Sigmoid colon (tissue), 6 donors: ENCODE measurements at regions not wholly inside any gene's neighbourhood (a gene's known extent, or its start where the extent isn't known, plus 50 kb on each side); places are given as distances from the start of the nearest gene placed in this dataset.
"Not testable (repeated sequence)": the region's sequence is repeated elsewhere in the genome, so short reads cannot be mapped to it uniquely, and the experiment has no call there.

Experiments
- DNase-seq: peaks from one replicate; pipeline ENCODE4 v3.0.0-alpha.2; 2019
- H3K27ac ChIP-seq, 4 donors: fragments of 200-600 bp; sonication (generic); one replicate each; pipeline ENCODE4 v1.5.1; 2016 to 2019; ENCODE audit warnings: mild to moderate bottlenecking in 1 of 4
- H3K27me3 ChIP-seq, 3 donors: fragments of 200-600 bp; sonication (generic); one replicate each; pipeline ENCODE4 v1.5.1; 2019; ENCODE audit warnings: mild to moderate bottlenecking in 1 of 3
- H3K36me3 ChIP-seq, 4 donors: fragments of 200-600 bp; sonication (generic); one replicate each; pipeline ENCODE4 v1.5.1; 2016 to 2019
- H3K4me1 ChIP-seq, 4 donors: fragments of 200-600 bp; sonication (generic); one replicate each; pipeline ENCODE4 v1.5.1; 2017 to 2019
- H3K4me3 ChIP-seq, 4 donors: fragments of 200-600 bp; sonication (generic); one replicate each; pipeline ENCODE4 v1.5.1; 2017 to 2019; ENCODE audit warnings: mild to moderate bottlenecking in 2 of 4, moderate library complexity in 1 of 4
- H3K9me3 ChIP-seq, 4 donors: fragments of 200-600 bp in 3 of 4; sonication (generic) in 3 of 4; one replicate each; pipeline versions ENCODE4 v1.5.1 to v1.6.1; 2013 to 2019
- EP300 ChIP-seq, 4 donors: sonication (generic); formaldehyde crosslinking; IDR thresholded peaks; one replicate each; pipeline ENCODE4 v1.6.1; 2017; ENCODE audit warnings: antibody characterized with exemption in 4 of 4
- POLR2A ChIP-seq, 2 donors: fragments of 450-650 bp; IDR thresholded peaks; one replicate each; pipeline ENCODE4 v1.6.1; 2016; ENCODE audit warnings: antibody characterized with exemption in 2 of 2, mild to moderate bottlenecking in 2 of 2, moderate library complexity in 2 of 2
- POLR2AphosphoS5 ChIP-seq, 4 donors: sonication (generic); formaldehyde crosslinking; IDR thresholded peaks; one replicate each; pipeline ENCODE4 v1.6.1; 2017; ENCODE audit warnings: antibody characterized with exemption in 4 of 4
- WGBS, 2 donors: extraction: QIAGEN DNeasy Blood & Tissue Kit; methylation state at CpG; one replicate each; pipeline ENCODE4 v1.1.7; 2013; 5-methylcytosine and 5-hydroxymethylcytosine counted together
- intact Hi-C: fragments of 100-400 bp; cut with DNase I; formaldehyde crosslinking; loops from one replicate; pipeline ENCODE4 v1.15.1; 2023
- TF ChIP-seq, protein P1 (sequence below), 4 experiments: fragments of 450-650 bp in 3 of 4; fragments of 200-600 bp in 1 of 4; IDR thresholded peaks; one replicate each; pipeline ENCODE4 v1.5.1; 2016 to 2019; ENCODE audit warnings: antibody characterized with exemption in 4 of 4, mild to moderate bottlenecking in 3 of 4, moderate library complexity in 2 of 4
- donor health status: healthy with polysubstance abuse.
- donor health status: healthy.

DNA sequence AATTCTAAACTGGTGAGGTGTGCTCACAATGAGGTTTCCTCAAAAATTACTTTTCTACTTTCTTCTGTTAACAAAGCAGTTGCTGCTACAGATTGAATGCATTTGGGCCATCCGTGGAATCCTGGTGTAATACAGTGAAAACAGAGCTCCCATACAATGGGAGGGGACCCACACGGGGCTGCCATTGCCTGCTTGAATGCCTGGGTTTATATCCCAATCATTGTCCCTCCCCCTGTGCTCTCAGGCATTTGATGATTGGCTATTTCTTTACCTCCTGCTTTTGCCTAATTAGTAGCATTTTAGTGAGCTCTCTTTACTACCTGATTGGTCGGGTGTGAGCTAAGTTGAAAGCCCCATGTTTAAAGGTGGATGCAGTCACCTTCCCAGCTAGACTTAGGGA, 52.9 kb upstream of the CSF1 start:
- H3K9me3 ChIP-seq, H3K27me3 ChIP-seq, DNase-seq, H3K4me3 ChIP-seq, H3K4me1 ChIP-seq, H3K36me3 ChIP-seq, H3K27ac ChIP-seq, intact Hi-C loops: not testable (repeated sequence)
- 76 to 80% methylated on average over 3 of the region's 3 CpGs for WGBS, 2 donors

DNA sequence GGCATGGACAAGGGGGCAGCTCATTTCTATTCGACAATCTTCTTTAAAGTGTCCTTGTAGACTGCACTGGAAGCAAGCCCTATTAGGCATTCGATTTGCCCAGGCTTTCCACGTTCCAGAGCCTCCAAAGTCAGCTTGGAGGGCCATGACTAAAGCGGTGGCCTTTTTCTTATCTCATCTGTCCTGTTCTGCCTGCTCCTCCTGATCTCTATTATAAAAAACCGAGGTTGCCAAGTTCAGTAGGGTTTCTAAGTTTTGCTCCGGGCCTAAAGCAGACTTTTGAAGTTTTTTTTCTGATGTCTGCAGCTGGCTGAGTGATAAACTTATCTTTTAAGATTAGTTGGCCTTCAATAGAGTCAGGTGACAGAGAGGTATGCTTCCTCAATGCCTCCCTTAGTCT, 54.7 kb upstream of the CSF1 start:
- H3K36me3 ChIP-seq, intact Hi-C loops, H3K4me3 ChIP-seq, H3K27ac ChIP-seq, H3K27me3 ChIP-seq, DNase-seq, H3K9me3 ChIP-seq, H3K4me1 ChIP-seq: not testable (repeated sequence)
- WGBS, 2 donors: 64 to 81% methylated on average over 6 of the region's 6 CpGs

DNA sequence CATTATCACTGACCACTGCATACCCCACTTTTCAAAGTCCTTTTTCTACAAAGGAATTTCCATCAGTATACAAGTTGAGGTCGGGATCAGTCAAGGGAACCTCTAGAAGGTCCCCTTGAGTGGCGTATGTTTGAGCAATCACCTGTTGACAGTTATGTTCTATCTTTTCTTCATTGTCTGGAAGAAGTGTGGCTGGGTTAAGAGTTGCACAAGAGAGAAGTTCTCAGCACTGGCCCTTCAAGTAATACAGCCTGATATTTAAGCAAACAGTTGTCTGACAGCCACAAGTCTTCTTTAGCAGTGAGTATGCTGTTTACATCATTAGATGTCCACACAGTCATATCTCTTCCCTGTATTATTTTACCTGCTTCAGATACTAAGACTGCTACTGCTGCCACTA, 56.7 kb upstream of the CSF1 start:
- WGBS, 2 donors: 88 to 91% methylated on average over 2 of the region's 2 CpGs
- H3K4me1 ChIP-seq, H3K9me3 ChIP-seq, intact Hi-C loops, H3K27me3 ChIP-seq, DNase-seq, H3K4me3 ChIP-seq, H3K27ac ChIP-seq, H3K36me3 ChIP-seq: not testable (repeated sequence)

DNA sequence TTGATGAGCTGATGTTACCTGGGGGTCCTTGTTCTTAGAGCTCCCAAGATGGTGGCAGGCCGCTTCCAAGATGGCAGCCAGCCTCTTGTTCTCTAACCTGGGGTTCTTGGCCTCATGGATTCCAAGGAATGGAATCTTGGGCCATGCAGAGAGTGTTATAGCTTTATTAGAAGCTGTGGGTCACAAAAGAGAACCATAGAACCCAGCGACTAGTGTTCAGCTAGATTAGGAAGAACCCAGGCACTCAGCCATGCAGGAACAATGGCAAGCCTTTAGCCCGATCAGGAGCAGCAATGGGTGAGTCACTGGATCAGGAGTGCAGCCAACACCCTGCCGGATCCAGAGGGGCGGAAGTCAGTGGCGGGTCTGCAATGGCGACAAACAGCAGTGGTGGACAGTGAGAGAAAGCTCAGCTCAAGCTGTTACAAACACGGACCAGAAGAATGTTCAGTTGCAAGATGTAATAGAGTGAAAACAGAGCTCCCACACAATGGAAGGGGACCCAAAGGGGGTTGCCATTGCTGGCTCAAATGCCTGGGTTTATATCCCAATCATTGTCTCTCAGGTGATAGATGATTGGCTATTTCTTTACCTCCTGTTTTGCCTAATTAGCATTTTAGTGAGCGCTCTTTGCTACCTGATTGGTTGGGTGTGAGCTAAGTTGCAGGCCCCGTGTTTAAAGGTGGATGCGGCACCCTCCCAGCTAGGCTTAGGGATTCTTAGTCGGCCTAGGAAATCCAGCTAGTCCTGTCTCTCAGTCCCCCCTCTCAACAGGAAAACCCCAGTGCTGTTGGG, 58.2 kb upstream of the CSF1 start:
- H3K9me3 ChIP-seq, H3K27me3 ChIP-seq, H3K4me1 ChIP-seq, H3K36me3 ChIP-seq, intact Hi-C loops, H3K4me3 ChIP-seq: not testable (repeated sequence)
- WGBS, 2 donors: 84 to 85% methylated on average over 12 of the region's 12 CpGs
- H3K27ac ChIP-seq: peak overlapping the region in 1 of 4 donors; percentile 17
- peak; percentile 68 for DNase-seq

DNA sequence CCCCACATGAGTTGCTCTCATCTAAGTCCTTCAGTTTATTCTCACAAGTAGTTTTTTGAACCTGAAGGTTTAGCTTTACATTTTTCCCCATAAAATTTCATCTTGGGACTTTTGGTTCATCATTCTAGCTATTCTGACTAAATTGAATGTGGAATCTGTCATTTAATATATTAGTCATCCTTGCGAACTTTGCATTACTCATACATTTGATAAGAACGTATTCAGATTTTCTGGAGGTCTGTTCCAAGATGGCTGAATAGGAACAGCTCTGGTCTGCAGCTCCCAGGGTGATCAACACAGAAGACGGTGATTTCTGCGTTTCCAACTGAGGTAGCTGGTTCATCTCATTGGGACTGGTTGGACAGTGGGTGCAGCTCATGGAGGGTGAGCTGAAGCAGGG, 59.8 kb upstream of the CSF1 start:
- TF ChIP-seq POLR2A (IDR thresholded peaks at IDR 0.05) (no peak), POLR2AphosphoS5 (IDR thresholded peaks at IDR 0.05) (no peak), EP300 (IDR thresholded peaks at IDR 0.05) (no peak)
- TF ChIP-seq, protein P1, sequence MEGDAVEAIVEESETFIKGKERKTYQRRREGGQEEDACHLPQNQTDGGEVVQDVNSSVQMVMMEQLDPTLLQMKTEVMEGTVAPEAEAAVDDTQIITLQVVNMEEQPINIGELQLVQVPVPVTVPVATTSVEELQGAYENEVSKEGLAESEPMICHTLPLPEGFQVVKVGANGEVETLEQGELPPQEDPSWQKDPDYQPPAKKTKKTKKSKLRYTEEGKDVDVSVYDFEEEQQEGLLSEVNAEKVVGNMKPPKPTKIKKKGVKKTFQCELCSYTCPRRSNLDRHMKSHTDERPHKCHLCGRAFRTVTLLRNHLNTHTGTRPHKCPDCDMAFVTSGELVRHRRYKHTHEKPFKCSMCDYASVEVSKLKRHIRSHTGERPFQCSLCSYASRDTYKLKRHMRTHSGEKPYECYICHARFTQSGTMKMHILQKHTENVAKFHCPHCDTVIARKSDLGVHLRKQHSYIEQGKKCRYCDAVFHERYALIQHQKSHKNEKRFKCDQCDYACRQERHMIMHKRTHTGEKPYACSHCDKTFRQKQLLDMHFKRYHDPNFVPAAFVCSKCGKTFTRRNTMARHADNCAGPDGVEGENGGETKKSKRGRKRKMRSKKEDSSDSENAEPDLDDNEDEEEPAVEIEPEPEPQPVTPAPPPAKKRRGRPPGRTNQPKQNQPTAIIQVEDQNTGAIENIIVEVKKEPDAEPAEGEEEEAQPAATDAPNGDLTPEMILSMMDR (IDR thresholded peaks at IDR 0.05): no peak
- intact Hi-C loops: no loop called here
- Histone ChIP-seq H3K4me1 (peaks cover 0 to 6% (median 0%) of the 10 kb centered on the region in 4 donors), H3K27me3 (no peaks in the 10 kb centered on the region), H3K36me3 (no peaks in the 10 kb centered on the region), H3K27ac (no peak overlapping the region), H3K9me3 (no peaks in the 10 kb centered on the region), H3K4me3 (no peak overlapping the region)
- DNase-seq: no peak
- WGBS, 2 donors: 89 to 95% methylated on average over 4 of the region's 4 CpGs

DNA sequence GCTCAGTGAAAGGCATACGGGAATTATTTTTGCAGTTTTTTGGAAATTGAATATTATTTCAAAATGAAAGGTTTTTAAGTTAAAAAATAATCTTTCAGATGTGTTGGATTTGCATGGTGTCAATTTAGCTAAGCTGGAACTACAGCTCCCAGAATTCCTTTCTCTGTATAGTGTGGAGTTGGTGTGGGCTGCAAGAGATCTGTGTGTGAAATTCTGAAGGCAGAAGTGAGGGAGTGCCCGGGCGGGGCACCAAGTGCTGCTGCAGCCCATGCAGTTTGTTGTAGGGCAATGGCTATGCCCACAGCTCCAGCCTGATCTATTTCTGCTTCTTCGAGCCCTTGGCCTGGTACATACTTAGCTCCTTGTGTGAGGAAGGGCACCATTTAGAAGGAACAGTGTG, 60.5 kb upstream of the CSF1 start:
- intact Hi-C loops: no loop called here
- H3K4me3 ChIP-seq: no peak overlapping the region
- WGBS, 2 donors: 61 to 79% methylated on average over 4 of the region's 4 CpGs
- DNase-seq: no peak
- no peak overlapping the region for H3K27ac ChIP-seq
- no peaks in the 10 kb centered on the region for H3K36me3 ChIP-seq
- no peak for TF ChIP-seq POLR2AphosphoS5 (IDR thresholded peaks at IDR 0.05)
- no peak for TF ChIP-seq EP300 (IDR thresholded peaks at IDR 0.05)
- no peaks in the 10 kb centered on the region for H3K9me3 ChIP-seq
- H3K27me3 ChIP-seq: no peaks in the 10 kb centered on the region
- peaks cover 0 to 6% (median 0%) of the 10 kb centered on the region in 4 donors for H3K4me1 ChIP-seq

DNA sequence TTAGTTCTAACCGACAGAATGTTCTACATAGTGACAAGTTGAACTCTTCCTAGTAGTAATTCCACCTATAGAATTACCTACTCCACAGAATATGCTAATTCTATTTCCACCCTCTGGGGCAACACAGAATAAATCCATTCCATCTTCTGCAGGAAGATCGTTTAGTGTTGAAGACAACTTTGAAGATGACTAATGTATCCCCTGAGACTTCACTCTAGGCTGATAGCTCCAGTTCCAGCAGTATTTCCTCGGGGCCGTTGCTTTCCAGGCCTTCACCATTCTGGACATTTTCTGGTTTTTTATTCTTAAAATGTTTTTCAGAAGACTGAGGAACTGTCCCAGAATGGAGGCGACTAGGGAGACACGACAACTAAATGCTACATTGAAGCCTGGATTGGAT, 61.0 kb upstream of the CSF1 start:
- TF ChIP-seq EP300 (IDR thresholded peaks at IDR 0.05) (no peak), POLR2AphosphoS5 (IDR thresholded peaks at IDR 0.05) (no peak), POLR2A (IDR thresholded peaks at IDR 0.05) (no peak)
- TF ChIP-seq, protein P1 (IDR thresholded peaks at IDR 0.05): no peak
- WGBS, 2 donors: 86 to 88% methylated on average over 6 of the region's 6 CpGs
- no peak for DNase-seq
- Histone ChIP-seq H3K27ac (no peak overlapping the region), H3K4me3 (no peak overlapping the region), H3K9me3 (no peaks in the 10 kb centered on the region), H3K4me1 (peaks cover 0 to 6% (median 0%) of the 10 kb centered on the region in 4 donors), H3K27me3 (no peaks in the 10 kb centered on the region), H3K36me3 (no peaks in the 10 kb centered on the region)
- intact Hi-C loops: no loop called here
